Frontal cortex (tissue), 3 donors: ENCODE measurements at regions not wholly inside any gene's neighbourhood (a gene's known extent, or its start where the extent isn't known, plus 50 kb on each side); places are given as distances from the start of the nearest gene placed in this dataset.

ENCODE experiments used
- DNase-seq, 2 donors: peaks; one replicate each; pipeline ENCODE4 v3.0.0; 2012; ENCODE audit warnings: low spot score in 2 of 2
- FAIRE-seq: peaks from 2 replicates; lab custom pipeline; 2012; peaks lifted over from hg19 to GRCh38; lab: Jason Lieb, UNC
- donor health status: control.
- donor health status: control.
- donor health status: control.

DNA sequence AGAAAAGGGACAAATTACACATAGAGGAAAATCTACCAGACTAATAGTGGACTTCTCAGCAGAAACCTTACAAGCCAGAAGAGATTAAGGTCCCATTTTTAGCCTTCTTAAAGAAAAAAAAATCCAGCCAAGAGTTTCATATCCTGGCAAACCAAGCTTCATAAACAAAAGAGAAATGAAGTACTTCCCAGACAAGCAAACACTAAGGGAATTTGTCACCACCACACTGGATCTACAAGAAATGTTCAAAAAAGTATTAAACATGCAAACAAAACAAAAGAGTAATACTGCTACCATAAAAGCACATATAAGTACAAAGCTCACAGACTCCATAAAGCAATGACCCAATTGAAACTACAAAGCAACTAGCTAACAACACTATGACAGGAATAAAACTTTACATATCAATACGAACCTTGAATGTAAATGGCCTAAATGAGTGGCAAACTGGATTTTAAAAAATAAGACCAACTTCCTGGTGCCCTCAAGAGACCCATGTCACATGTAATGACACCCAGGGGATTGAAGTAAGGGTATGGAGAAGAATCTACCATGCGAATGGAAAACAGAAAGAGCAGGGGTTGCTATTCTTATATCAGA, 260.7 kb upstream of the PPP2R2D start:
- FAIRE-seq (no peak), DNase-seq (no peak)

DNA sequence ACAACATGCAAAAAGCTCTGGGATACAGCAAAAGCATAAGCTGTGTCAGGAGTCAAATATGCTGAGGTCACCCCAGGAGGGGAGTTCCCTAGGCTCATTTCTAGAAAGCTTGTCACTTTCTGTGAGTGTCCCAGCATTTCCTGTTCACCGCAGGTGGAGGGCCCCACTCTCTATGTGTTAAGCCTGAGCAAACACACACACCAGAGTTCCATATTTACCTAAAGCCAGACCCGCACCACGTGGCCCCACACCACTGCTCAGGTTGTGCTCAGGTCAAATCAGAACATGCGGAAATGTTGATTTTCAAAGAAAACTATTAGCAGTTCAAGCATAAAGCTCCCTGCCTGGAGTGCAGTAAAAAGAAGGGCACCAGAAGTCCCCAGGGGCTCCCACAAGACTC, 259.6 kb upstream of the PPP2R2D start:
- DNase-seq (no peak), FAIRE-seq (no peak)

DNA sequence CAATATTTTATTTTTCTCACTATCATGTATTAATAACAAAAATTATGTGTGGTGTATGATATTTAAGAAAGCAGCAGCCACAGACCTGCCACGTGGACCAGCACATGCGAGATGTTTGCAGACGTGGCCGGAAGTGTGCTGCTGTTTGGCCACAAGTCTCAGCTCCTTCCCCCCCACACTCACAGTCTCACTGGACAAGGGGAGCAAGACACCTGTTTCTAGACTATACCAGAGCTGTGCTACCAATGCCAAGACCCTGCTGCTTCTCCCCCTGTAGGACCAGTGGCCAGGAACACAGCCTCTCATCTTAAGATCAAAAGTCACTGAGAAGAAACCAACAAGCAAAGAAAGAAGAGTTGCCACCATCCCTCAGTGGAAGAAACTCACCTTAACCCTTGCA, 258.9 kb upstream of the PPP2R2D start:
- DNase-seq: no peak
- no peak for FAIRE-seq

DNA sequence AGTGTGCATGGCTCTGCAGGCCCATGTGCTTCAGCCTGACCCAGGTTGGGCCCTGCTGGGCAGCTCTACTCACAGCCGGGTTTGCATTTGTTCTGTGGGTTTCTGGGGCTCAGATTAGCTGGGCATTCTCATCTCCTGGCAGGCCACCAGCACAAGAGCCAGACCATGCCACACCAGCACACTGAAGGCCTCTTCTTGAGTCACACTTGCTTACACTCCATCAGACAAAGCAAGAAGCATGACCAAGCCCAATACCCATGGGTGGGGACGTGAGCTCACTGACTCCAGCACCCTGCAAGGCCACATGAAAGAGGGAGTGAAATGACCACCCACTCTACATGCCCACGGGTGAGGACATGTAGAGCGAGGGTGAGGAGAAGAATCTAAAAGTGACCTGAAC, 257.8 kb upstream of the PPP2R2D start:
- no peak for FAIRE-seq
- no peak for DNase-seq

GRCh38 chr10:131644289-131644688, 256.5 kb upstream of the PPP2R2D start:
- DNase-seq (no peak), FAIRE-seq (no peak)

- no peak for DNase-seq
- no peak for FAIRE-seq
Measured at GRCh38 chr10:131644864-131645658, 255.7 kb upstream of the PPP2R2D start.

DNA sequence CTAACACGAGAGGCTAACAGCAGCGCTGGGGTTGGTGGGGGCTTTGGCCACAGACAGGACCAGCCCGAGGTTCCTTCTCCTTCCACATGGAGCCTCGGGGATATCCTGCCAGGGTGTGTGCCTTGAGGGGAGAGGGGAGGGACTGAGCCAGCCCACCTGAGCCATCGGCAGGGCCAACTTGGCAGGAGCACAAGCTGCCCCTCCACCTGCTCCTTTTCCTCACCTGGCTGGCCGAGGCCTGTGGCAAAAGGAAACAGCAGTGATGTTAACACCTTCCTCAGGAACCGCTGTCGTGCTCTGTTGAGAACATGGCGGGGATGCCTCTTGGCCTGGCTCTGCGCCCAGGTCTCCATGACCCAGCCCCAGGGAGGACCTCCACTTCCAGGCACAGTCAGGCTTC, 255.1 kb upstream of the PPP2R2D start:
- FAIRE-seq (no peak), DNase-seq (no peak)

DNA sequence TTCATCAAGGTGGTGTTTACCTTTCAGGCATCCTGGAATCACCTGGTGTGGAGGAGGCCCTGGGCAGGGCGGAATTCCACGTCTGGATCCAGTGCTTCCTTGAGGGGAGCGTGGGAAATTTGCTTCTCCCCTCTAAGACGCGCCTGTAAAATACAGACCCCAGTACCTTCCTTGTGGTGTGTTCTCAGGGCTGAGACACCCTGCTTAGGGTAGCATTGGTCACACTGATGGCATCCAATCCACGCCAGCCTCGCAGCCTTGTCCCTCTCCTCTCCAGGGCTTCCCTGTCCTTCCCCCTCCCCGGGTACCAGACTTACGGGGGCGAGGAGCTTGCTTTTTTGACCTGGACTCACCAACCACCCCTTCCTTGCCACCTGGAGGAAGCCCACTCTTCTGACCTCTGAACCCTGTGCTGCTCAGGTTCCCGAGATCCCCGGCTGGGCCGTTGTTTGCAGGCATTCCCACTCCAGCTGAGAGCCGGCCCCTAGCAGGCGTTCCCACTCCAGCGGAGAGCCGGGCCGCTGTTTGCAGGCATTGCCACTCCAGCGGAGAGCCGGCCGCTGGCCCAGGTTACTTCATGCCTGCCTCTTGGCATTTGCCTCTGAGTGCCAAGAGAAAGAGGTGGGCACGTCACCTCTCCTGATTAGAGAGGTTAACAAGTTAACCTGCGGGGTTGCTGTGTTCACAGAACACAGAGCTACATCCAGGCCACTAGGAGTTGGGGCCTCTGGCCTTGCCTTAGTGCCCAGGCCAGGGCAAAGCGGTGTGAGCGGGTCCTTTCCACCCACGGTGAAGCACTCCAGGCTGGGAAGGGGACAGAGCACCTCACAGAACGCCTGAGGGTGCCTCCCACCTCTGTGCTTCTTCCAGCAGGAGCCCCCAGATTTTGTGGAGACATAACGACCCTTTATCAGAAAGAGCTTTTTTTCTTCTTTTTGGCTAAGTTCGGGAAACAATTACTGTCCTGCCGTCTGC, 254.0 kb upstream of the PPP2R2D start:
- FAIRE-seq (no peak), DNase-seq (no peak)

DNA sequence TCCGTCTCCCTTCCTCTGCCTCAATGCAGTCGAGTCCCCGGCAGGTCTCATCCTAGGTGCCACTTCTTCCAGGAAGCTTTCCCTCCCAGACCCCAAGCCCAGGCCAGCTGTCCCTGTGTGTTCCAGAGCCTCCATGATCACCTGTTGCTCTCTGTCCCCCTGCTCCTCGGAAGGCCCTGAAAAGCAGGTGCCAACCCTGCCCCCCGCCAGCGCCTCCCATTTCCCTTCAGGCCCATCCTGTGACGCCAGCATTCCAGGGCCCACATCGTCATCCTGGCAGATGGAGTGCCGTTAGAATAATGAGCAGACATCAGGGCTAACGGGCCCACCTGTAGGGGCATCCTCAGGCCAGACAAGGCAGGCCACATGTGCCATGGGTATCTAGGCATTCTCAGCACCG, 253.0 kb upstream of the PPP2R2D start:
- FAIRE-seq (no peak), DNase-seq (no peak)

DNA sequence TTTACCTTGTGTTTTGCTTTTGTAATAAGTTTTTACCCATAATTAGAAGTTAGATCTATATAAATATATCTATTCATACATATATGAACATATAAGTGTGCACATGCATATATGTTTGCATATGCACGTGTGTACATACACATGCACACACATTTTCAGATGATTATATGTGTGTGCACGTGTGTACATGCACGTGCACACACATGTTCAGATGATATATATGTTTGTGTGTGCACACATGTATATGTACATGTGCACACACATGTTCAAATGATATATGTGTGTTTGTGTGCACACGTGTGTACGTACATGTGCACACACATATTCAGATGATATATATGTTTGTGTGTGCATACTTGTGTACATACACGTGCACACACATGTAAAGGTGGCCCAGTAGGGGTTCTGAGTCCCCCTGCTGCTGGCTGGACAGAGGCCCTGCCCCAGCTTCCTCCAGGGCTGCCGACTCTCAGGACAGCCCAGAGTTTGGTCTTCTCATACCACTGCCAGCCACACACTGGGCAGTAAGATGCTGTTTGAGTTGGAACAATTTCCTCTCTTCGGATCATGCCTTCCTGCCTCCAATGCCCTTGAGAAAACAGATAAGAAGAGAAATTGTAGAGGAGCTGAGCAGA, 252.3 kb upstream of the PPP2R2D start:
- FAIRE-seq (no peak), DNase-seq (no peak)

GRCh38 chr10:131649617-131650016, 251.2 kb upstream of the PPP2R2D start:
- FAIRE-seq (no peak), DNase-seq (no peak)

DNA sequence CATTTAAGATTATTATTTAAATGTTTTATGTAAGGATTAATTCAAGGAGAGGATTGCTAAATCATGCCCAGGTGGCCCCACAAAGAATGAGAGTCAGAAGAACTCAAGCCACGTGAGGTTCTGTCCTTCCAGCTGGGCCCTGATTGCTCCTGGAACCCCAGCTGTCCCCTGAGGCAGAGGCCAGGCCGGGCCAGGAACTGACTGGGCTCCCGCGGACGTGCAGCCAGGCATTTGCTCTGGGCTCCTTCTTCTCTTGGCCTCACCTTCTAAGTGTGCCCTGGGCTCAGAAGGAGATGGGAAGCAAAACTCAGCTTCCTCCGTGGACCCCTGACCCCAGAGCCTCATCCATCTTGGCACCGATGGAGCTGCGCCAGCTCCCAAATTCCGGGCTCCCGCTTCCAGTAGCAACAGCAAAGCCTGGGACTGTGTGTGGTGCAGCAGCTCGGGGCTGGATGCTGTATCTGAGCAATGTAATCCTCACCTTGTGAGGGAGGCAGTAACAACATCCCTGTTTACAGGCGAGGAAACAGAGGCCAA, 250.6 kb upstream of the PPP2R2D start:
- FAIRE-seq: no peak
- no peak for DNase-seq

DNA sequence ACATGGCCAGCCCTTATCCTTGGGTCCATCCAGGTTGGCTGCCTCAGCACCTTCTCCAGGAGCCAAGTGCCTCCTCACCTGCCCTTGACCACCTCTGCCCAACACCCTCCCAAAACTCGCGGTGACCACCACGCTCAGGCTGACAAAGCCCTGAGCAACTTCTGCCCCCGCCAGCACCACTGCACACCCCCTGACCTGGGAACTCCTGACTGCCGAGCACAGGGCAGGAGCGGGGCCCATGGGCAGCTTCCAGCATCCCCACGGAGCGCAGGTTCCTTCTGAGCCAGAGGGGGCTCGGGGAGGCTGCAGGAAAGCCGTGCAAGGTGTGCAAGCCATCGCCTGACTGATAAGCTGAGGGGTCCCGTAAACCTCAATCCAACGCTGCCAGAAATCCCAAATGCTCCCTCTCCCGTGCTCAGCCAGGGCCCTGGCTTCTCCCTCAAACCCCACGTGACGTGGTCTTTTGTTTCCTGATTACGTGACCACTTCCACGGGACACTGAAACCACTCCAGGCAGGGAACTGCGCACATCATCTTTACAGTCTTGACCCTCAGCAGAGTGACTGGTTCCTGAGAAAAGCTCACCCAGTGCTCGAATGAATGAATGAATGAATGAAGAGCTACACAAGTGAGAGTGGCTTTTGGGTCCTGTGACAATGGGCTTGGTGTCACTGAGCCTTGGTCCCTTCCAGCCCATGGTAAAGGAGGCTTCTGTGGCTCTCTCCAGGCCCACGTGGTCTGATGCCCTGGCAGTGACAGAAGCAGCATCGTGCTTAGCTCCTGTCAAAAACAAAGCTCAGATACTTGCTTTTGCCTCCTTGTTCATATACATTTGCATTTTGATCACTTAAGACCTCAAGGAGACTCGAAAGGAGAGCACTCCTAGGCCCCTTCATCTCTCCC, 249.8 kb upstream of the PPP2R2D start:
- FAIRE-seq (no peak), DNase-seq (no peak)

DNA sequence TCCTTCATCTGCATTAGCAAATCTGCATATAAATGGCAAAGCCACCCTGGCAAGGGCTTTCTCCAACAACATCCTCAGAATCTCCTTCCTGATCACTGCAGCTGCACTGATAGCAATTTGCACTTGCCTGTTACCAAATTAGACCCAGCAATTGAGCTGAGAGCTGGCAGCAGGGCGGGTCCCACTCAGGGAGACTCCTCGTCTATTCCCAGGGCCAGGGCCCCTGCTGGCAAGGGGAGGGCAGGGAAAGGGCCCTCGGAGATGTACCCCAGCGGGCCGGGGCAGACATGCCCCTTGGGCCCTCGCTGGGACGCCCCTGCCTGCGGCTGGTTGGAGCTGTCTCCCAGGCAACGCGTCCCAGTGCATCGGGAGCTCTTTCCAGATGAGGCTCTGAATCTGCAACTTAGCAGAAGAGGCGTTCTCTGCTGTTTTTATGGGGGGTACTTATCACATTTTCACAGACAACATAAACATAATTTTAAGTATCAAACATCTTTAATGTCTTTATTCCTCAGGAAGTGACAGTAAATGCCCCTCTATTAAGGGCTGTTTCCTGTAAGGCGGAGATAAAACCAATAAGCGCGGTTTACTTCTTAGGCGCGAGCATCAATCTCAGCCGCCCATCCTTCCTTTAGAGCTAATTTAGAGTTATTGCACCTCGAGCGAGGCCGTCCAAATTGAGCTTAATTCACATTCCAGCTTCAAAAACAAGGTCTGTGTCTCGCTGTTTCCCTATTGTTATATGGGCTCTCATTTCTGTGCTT, 249.0 kb upstream of the PPP2R2D start:
- DNase-seq: peak in 1 of 2 donors; percentile 40
- no peak for FAIRE-seq

DNA sequence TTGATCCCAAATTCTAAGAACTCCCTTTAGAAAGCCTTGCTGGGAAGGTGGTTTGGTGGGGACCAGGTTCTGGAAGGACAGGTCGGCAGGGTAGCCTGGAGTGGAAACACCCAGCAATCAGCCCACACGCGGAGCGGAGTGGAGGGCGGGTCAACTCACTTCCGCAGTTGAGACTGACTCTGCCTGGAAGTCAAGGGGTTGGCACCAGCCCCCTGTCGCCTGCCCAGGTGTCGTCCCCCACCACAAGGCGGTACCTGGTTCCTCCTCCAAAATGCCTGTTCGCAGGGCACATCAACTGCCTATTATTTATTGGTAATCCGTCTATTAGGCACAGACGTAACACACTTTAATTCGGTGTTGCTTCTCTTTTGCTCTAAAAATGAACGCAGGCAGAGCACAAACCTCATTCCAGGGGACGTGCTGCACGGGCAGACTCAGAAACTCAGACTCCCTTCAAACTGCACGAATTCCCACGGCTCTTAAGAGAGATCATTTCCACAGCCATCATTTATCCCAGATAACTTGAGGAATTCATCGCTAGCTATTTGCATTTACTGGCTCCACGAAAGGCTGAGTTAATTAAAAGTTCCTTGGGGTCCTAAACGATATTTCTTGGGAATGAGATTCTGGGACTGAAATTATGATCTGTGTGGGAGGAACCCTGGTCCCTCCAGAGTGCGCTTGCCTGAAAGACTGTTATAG, 248.2 kb upstream of the PPP2R2D start:
- DNase-seq: no peak

DNA sequence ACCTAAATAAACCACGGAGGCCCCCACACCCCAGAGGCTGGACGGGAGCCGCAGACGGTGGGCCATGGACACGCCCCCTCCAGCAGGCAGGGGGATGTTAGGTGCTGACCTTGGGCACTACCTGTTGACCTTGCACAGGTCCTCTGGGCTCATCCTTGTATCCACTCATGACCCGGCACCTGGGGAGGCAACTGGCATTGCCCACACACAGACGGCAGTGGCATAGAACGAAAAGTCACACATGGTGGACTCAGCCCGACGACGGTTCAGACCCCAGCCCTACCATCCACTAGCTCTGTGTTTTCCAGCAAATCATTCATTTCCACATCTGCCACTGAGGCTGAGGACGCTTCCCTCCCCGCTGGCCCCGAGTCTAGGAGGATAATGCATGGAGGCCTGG, 247.7 kb upstream of the PPP2R2D start:
- FAIRE-seq (no peak), DNase-seq (no peak)

More for the DNA sequence above, 248.2 kb upstream of the PPP2R2D start:
- FAIRE-seq: no peak
